ENCODE measurements at regions not wholly inside any gene's neighbourhood (a gene's known extent, or its start where the extent isn't known, plus 50 kb on each side); places are given as distances from the start of the nearest gene placed in this dataset.
"Not testable (repeated sequence)": the region's sequence is repeated elsewhere in the genome, so short reads cannot be mapped to it uniquely, and the experiment has no call there.

GRCh38 chr11:41728161-41728560 lies 268.7 kb upstream of the LRRC4C start:
- H3K4me1 Mint-ChIP-seq (ENCODE audit: low read depth); DNase-seq; H3K27me3 Mint-ChIP-seq (ENCODE audit: low read depth); H3K27ac Mint-ChIP-seq; H3K36me3 Mint-ChIP-seq (ENCODE audit: low read depth); intact Hi-C loops (cut with micrococcal nuclease); CTCF ChIA-PET; H3K4me3 Mint-ChIP-seq: not testable (repeated sequence)
- H3K9me3 Mint-ChIP-seq: peaks cover 23% of the 10 kb centered on the region

GRCh38 chr11:41775296-41775695 lies 315.8 kb upstream of the LRRC4C start:
- no peak overlapping the region for H3K4me3 Mint-ChIP-seq
- no peaks in the 10 kb centered on the region for H3K36me3 Mint-ChIP-seq (ENCODE audit: low read depth)
- intact Hi-C loops (cut with micrococcal nuclease): no loop called here
- H3K27ac Mint-ChIP-seq: no peak overlapping the region
- DNase-seq: no peak
- CTCF ChIA-PET: no interaction called here
- H3K9me3 Mint-ChIP-seq: peaks cover 23% of the 10 kb centered on the region
- no peaks in the 10 kb centered on the region for H3K4me1 Mint-ChIP-seq (ENCODE audit: low read depth)
- H3K27me3 Mint-ChIP-seq (ENCODE audit: low read depth): no peaks in the 10 kb centered on the region

GRCh38 chr11:41779401-41779960 lies 320.0 kb upstream of the LRRC4C start:
- CTCF ChIA-PET: no interaction called here
- DNase-seq: no peak
- intact Hi-C loops (cut with micrococcal nuclease): no loop called here
- Mint-ChIP-seq H3K4me3 (no peak overlapping the region), H3K4me1 (ENCODE audit: low read depth) (no peaks in the 10 kb centered on the region), H3K27ac (no peak overlapping the region), H3K9me3 (peaks cover 17% of the 10 kb centered on the region), H3K36me3 (ENCODE audit: low read depth) (no peaks in the 10 kb centered on the region), H3K27me3 (ENCODE audit: low read depth) (no peaks in the 10 kb centered on the region)

- Mint-ChIP-seq H3K4me1 (ENCODE audit: low read depth) (no peaks in the 10 kb centered on the region), H3K36me3 (ENCODE audit: low read depth) (no peaks in the 10 kb centered on the region), H3K4me3 (no peak overlapping the region), H3K27ac (no peak overlapping the region), H3K27me3 (ENCODE audit: low read depth) (no peaks in the 10 kb centered on the region), H3K9me3 (peaks cover 19% of the 10 kb centered on the region)
- DNase-seq: no peak
- intact Hi-C loops (cut with micrococcal nuclease): no loop called here
- CTCF ChIA-PET: no interaction called here
Measured at GRCh38 chr11:41781441-41781840, 322.0 kb upstream of the LRRC4C start.

- Mint-ChIP-seq H3K36me3 (ENCODE audit: low read depth) (no peaks in the 10 kb centered on the region), H3K4me1 (ENCODE audit: low read depth) (no peaks in the 10 kb centered on the region), H3K9me3 (peaks cover 19% of the 10 kb centered on the region), H3K27ac (no peak overlapping the region), H3K27me3 (ENCODE audit: low read depth) (no peaks in the 10 kb centered on the region), H3K4me3 (no peak overlapping the region)
- DNase-seq: no peak
- intact Hi-C loops (cut with micrococcal nuclease): no loop called here
- CTCF ChIA-PET: no interaction called here
Measured at GRCh38 chr11:41784513-41785335, 325.3 kb upstream of the LRRC4C start.

GRCh38 chr11:41786087-41786486 lies 326.6 kb upstream of the LRRC4C start:
- Mint-ChIP-seq H3K36me3 (ENCODE audit: low read depth) (no peaks in the 10 kb centered on the region), H3K27me3 (ENCODE audit: low read depth) (no peaks in the 10 kb centered on the region), H3K27ac (no peak overlapping the region), H3K4me3 (no peak overlapping the region), H3K4me1 (ENCODE audit: low read depth) (no peaks in the 10 kb centered on the region), H3K9me3 (peaks cover 19% of the 10 kb centered on the region)
- CTCF ChIA-PET: no interaction called here
- DNase-seq: no peak
- intact Hi-C loops (cut with micrococcal nuclease): no loop called here

GRCh38 chr11:41788177-41788576 lies 328.7 kb upstream of the LRRC4C start:
- Mint-ChIP-seq H3K9me3 (peaks cover 25% of the 10 kb centered on the region), H3K4me3 (no peak overlapping the region), H3K36me3 (ENCODE audit: low read depth) (no peaks in the 10 kb centered on the region), H3K27me3 (ENCODE audit: low read depth) (no peaks in the 10 kb centered on the region), H3K4me1 (ENCODE audit: low read depth) (no peaks in the 10 kb centered on the region), H3K27ac (no peak overlapping the region)
- CTCF ChIA-PET: no interaction called here
- intact Hi-C loops (cut with micrococcal nuclease): no loop called here
- no peak for DNase-seq

GRCh38 chr11:41789376-41789775 lies 329.9 kb upstream of the LRRC4C start:
- intact Hi-C loops (cut with micrococcal nuclease): no loop called here
- Mint-ChIP-seq H3K9me3 (peaks cover 21% of the 10 kb centered on the region), H3K4me1 (ENCODE audit: low read depth) (no peaks in the 10 kb centered on the region), H3K4me3 (no peak overlapping the region), H3K36me3 (ENCODE audit: low read depth) (no peaks in the 10 kb centered on the region), H3K27ac (no peak overlapping the region), H3K27me3 (ENCODE audit: low read depth) (no peaks in the 10 kb centered on the region)
- CTCF ChIA-PET: no interaction called here
- no peak for DNase-seq

GRCh38 chr11:41795004-41795403 lies 335.6 kb upstream of the LRRC4C start:
- no peak overlapping the region for H3K4me3 Mint-ChIP-seq
- no peak overlapping the region for H3K27ac Mint-ChIP-seq
- H3K4me1 Mint-ChIP-seq (ENCODE audit: low read depth): no peaks in the 10 kb centered on the region
- DNase-seq: no peak
- no peaks in the 10 kb centered on the region for H3K36me3 Mint-ChIP-seq (ENCODE audit: low read depth)
- peaks cover 7% of the 10 kb centered on the region for H3K9me3 Mint-ChIP-seq
- no peaks in the 10 kb centered on the region for H3K27me3 Mint-ChIP-seq (ENCODE audit: low read depth)
- intact Hi-C loops (cut with micrococcal nuclease): no loop called here
- CTCF ChIA-PET: no interaction called here

GRCh38 chr11:41799754-41800153 lies 340.3 kb upstream of the LRRC4C start:
- no peak for DNase-seq
- H3K4me1 Mint-ChIP-seq (ENCODE audit: low read depth): no peaks in the 10 kb centered on the region
- H3K27ac Mint-ChIP-seq: no peak overlapping the region
- H3K9me3 Mint-ChIP-seq: peaks cover 15% of the 10 kb centered on the region
- no peak overlapping the region for H3K4me3 Mint-ChIP-seq
- no peaks in the 10 kb centered on the region for H3K27me3 Mint-ChIP-seq (ENCODE audit: low read depth)
- CTCF ChIA-PET: no interaction called here
- intact Hi-C loops (cut with micrococcal nuclease): no loop called here
- no peaks in the 10 kb centered on the region for H3K36me3 Mint-ChIP-seq (ENCODE audit: low read depth)

- H3K9me3 Mint-ChIP-seq: peaks cover 18% of the 10 kb centered on the region
- DNase-seq: no peak
- no peaks in the 10 kb centered on the region for H3K27me3 Mint-ChIP-seq (ENCODE audit: low read depth)
- H3K4me1 Mint-ChIP-seq (ENCODE audit: low read depth): no peaks in the 10 kb centered on the region
- H3K36me3 Mint-ChIP-seq (ENCODE audit: low read depth): no peaks in the 10 kb centered on the region
- no peak overlapping the region for H3K4me3 Mint-ChIP-seq
- intact Hi-C loops (cut with micrococcal nuclease): no loop called here
- CTCF ChIA-PET: no interaction called here
- no peak overlapping the region for H3K27ac Mint-ChIP-seq
Measured at GRCh38 chr11:41803895-41804294, 344.4 kb upstream of the LRRC4C start.

- H3K36me3 Mint-ChIP-seq (ENCODE audit: low read depth): no peaks in the 10 kb centered on the region
- no peak for DNase-seq
- H3K27me3 Mint-ChIP-seq (ENCODE audit: low read depth): no peaks in the 10 kb centered on the region
- no peak overlapping the region for H3K27ac Mint-ChIP-seq
- no peak overlapping the region for H3K4me3 Mint-ChIP-seq
- intact Hi-C loops (cut with micrococcal nuclease): no loop called here
- peaks cover 11% of the 10 kb centered on the region for H3K9me3 Mint-ChIP-seq
- CTCF ChIA-PET: no interaction called here
- no peaks in the 10 kb centered on the region for H3K4me1 Mint-ChIP-seq (ENCODE audit: low read depth)
Measured at GRCh38 chr11:41816396-41816795, 356.9 kb upstream of the LRRC4C start.

- CTCF ChIA-PET; intact Hi-C loops (cut with micrococcal nuclease); H3K4me3 Mint-ChIP-seq; H3K36me3 Mint-ChIP-seq (ENCODE audit: low read depth); H3K27ac Mint-ChIP-seq; H3K27me3 Mint-ChIP-seq (ENCODE audit: low read depth); H3K4me1 Mint-ChIP-seq (ENCODE audit: low read depth); DNase-seq: not testable (repeated sequence)
- H3K9me3 Mint-ChIP-seq: peaks cover 11% of the 10 kb centered on the region
Measured at GRCh38 chr11:41824287-41824686, 364.8 kb upstream of the LRRC4C start.
